ENCODE measurements at regions not wholly inside any gene's neighbourhood (a gene's known extent, or its start where the extent isn't known, plus 50 kb on each side); places are given as distances from the start of the nearest gene placed in this dataset.
A peak's percentile ranks its signal among the peaks of the same experiment; 100 is the strongest.

DNA sequence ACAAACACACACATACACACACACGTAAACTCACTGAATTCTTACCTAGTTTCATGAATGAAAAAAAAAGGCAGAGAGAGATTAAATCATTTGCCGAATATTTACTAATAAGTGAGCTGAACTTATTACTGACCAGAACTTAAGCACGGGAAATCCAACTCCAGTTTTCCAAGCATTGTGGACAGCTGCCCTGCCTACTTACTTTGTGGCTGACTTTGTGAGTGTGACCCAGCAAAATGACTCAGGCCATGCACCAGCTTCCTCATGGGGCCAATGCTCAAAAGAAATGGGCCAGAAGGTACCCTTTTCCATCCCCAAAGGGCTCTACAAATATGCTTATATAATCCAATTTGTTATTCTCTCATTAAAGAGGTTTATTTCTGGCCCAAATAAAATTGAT lies 87.4 kb upstream of the RHOBTB1 start:
- Histone ChIP-seq H4K20me1 (ENCODE audit: control insufficient read depth, extremely low read depth, insufficient read depth, low read length) (no peaks in the 10 kb centered on the region), H3K4me1 (ENCODE audit: control insufficient read depth, extremely low read depth, insufficient read depth, low read length) (peaks cover 18% of the 10 kb centered on the region), H3K4me2 (ENCODE audit: control insufficient read depth, extremely low read depth, insufficient read depth, low read depth, low read length) (no peak overlapping the region), H3K79me2 (ENCODE audit: control insufficient read depth, insufficient read depth, low read length) (no peaks in the 10 kb centered on the region), H3K9me3 (ENCODE audit: control insufficient read depth, low read depth, low read length) (no peaks in the 10 kb centered on the region), H3K4me3 (ENCODE audit: control insufficient read depth in 2 of 3, extremely low read depth in 1 of 3, insufficient read depth in 2 of 3, low read depth in 1 of 3, low read length in 3 of 3) (no peak overlapping the region), H3K9me1 (ENCODE audit: control insufficient read depth, extremely low read depth, insufficient read depth, low read length) (no peaks in the 10 kb centered on the region), H3K27me3 (ENCODE audit: control insufficient read depth, extremely low read depth, insufficient read depth, low read length) (no peaks in the 10 kb centered on the region), H2AFZ (ENCODE audit: control insufficient read depth, low read length) (no peak overlapping the region), H3K27ac (ENCODE audit: control insufficient read depth, insufficient read depth, low read length) (no peak overlapping the region), H3K36me3 (ENCODE audit: control insufficient read depth in 2 of 2, extremely low read depth in 1 of 2, insufficient read depth in 2 of 2, low read length in 2 of 2) (no peaks in the 10 kb centered on the region), H3K9ac (ENCODE audit: control insufficient read depth, extremely low read depth, insufficient read depth, low read length) (no peak overlapping the region)
- no peak for TF ChIP-seq EZH2 (IDR thresholded peaks at IDR 0.05; ENCODE audit: low read length)
- TF ChIP-seq, protein P1, sequence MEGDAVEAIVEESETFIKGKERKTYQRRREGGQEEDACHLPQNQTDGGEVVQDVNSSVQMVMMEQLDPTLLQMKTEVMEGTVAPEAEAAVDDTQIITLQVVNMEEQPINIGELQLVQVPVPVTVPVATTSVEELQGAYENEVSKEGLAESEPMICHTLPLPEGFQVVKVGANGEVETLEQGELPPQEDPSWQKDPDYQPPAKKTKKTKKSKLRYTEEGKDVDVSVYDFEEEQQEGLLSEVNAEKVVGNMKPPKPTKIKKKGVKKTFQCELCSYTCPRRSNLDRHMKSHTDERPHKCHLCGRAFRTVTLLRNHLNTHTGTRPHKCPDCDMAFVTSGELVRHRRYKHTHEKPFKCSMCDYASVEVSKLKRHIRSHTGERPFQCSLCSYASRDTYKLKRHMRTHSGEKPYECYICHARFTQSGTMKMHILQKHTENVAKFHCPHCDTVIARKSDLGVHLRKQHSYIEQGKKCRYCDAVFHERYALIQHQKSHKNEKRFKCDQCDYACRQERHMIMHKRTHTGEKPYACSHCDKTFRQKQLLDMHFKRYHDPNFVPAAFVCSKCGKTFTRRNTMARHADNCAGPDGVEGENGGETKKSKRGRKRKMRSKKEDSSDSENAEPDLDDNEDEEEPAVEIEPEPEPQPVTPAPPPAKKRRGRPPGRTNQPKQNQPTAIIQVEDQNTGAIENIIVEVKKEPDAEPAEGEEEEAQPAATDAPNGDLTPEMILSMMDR (optimal IDR thresholded peaks at IDR 0.05 in 1 of 3, IDR thresholded peaks at IDR 0.05 in 1 of 3, conservative IDR thresholded peaks at IDR 0.05 in 1 of 3; ENCODE audit: extremely low read depth in 1 of 3, insufficient read depth in 2 of 3, low read length in 3 of 3), result no peak
- no peak for FAIRE-seq
- no peak for DNase-seq (ENCODE audit: low read depth, low spot score)
- dilution Hi-C loops (cut with MboI; ENCODE audit: extremely low pct_ligation_motif_present, low sequenced_read_pairs), result no loop called here

DNA sequence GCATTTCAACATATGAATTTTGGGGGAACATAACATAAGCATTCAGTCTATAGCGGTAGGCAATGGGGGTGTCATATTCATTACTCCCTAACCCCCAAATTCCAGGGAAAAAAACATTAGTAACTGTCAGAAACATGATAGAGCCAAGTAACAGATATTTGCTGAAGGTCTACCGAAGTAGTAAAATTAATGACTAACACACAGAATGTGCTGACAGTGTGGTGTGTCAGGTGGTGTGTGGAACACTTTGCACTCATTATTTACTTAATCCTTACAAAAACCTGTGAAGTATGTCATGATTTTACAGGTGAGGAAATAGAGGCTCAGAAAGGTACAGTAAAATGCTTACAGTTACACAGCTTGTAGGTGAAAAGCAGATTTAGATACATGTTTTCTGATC lies 85.4 kb upstream of the RHOBTB1 start:
- H4K20me1 ChIP-seq (ENCODE audit: control insufficient read depth, extremely low read depth, insufficient read depth, low read length), result no peaks in the 10 kb centered on the region
- H3K9me1 ChIP-seq (ENCODE audit: control insufficient read depth, extremely low read depth, insufficient read depth, low read length), result no peaks in the 10 kb centered on the region
- peak overlapping the region; percentile 70 for H3K27ac ChIP-seq (ENCODE audit: control insufficient read depth, insufficient read depth, low read length)
- peak overlapping the region; percentile 64 for H3K4me2 ChIP-seq (ENCODE audit: control insufficient read depth, extremely low read depth, insufficient read depth, low read depth, low read length)
- peak overlapping the region; percentile 67 for H2AFZ ChIP-seq (ENCODE audit: control insufficient read depth, low read length)
- H3K4me3 ChIP-seq (ENCODE audit: control insufficient read depth in 2 of 3, extremely low read depth in 1 of 3, insufficient read depth in 2 of 3, low read depth in 1 of 3, low read length in 3 of 3), result peak overlapping the region in 1 of 3 experiments; percentile 33
- dilution Hi-C loops (cut with MboI; ENCODE audit: extremely low pct_ligation_motif_present, low sequenced_read_pairs), result no loop called here
- TF ChIP-seq, protein P1 (optimal IDR thresholded peaks at IDR 0.05 in 1 of 3, IDR thresholded peaks at IDR 0.05 in 1 of 3, conservative IDR thresholded peaks at IDR 0.05 in 1 of 3; ENCODE audit: extremely low read depth in 1 of 3, insufficient read depth in 2 of 3, low read length in 3 of 3), result no peak
- TF ChIP-seq EZH2 (IDR thresholded peaks at IDR 0.05; ENCODE audit: low read length), result no peak
- H3K9me3 ChIP-seq (ENCODE audit: control insufficient read depth, low read depth, low read length), result no peaks in the 10 kb centered on the region
- H3K4me1 ChIP-seq (ENCODE audit: control insufficient read depth, extremely low read depth, insufficient read depth, low read length), result peaks cover 18% of the 10 kb centered on the region
- peak; percentile 17 for FAIRE-seq
- H3K36me3 ChIP-seq (ENCODE audit: control insufficient read depth in 2 of 2, extremely low read depth in 1 of 2, insufficient read depth in 2 of 2, low read length in 2 of 2), result no peaks in the 10 kb centered on the region
- H3K9ac ChIP-seq (ENCODE audit: control insufficient read depth, extremely low read depth, insufficient read depth, low read length), result peak overlapping the region; percentile 30
- no peaks in the 10 kb centered on the region for H3K79me2 ChIP-seq (ENCODE audit: control insufficient read depth, insufficient read depth, low read length)
- DNase-seq (ENCODE audit: low read depth, low spot score), result peak; percentile 11
- no peaks in the 10 kb centered on the region for H3K27me3 ChIP-seq (ENCODE audit: control insufficient read depth, extremely low read depth, insufficient read depth, low read length)

All from keratinocyte (primary cell).